ENCODE measurements at regions not wholly inside any gene's neighbourhood (a gene's known extent, or its start where the extent isn't known, plus 50 kb on each side); places are given as distances from the start of the nearest gene placed in this dataset.

- TF ChIP-seq CTCF (IDR thresholded peaks at IDR 0.05; ENCODE audit: low read depth, low read length), result no peak
- TF ChIP-seq EZH2phosphoT487 (IDR thresholded peaks at IDR 0.05; ENCODE audit: low read depth), result no peak
Measured at GRCh38 chr13:91189506-91189905, 158.0 kb upstream of the MIR17HG start.

Measured in OCI-LY3 (cell line).